ENCODE measurements at regions not wholly inside any gene's neighbourhood (a gene's known extent, or its start where the extent isn't known, plus 50 kb on each side); places are given as distances from the start of the nearest gene placed in this dataset.

DNA sequence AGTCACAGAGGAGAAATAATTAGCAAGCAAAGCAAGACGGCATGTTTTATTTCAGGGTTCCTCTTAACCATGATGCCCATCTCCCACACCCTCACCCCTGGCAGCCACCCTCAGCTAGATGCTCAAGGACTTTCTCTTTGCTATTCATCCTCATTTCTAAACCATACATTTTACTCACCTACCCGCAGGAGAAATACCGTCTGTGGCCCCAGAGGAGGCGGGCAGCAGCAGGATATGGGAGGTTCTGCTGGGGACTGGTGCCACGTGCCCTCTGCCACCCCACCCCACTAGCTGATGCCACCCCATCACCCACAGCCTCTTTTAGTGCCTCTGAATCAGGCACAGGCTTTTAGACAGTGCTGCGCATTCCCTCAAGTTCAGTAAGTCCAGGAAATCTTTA is 168.7 kb upstream of the ITGB1 start:
- TF ChIP-seq, protein P1, sequence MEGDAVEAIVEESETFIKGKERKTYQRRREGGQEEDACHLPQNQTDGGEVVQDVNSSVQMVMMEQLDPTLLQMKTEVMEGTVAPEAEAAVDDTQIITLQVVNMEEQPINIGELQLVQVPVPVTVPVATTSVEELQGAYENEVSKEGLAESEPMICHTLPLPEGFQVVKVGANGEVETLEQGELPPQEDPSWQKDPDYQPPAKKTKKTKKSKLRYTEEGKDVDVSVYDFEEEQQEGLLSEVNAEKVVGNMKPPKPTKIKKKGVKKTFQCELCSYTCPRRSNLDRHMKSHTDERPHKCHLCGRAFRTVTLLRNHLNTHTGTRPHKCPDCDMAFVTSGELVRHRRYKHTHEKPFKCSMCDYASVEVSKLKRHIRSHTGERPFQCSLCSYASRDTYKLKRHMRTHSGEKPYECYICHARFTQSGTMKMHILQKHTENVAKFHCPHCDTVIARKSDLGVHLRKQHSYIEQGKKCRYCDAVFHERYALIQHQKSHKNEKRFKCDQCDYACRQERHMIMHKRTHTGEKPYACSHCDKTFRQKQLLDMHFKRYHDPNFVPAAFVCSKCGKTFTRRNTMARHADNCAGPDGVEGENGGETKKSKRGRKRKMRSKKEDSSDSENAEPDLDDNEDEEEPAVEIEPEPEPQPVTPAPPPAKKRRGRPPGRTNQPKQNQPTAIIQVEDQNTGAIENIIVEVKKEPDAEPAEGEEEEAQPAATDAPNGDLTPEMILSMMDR (IDR thresholded peaks at IDR 0.05) = no peak

GRCh38 chr10:33125522-33126517 is 167.8 kb upstream of the ITGB1 start:
- TF ChIP-seq, protein P1 (IDR thresholded peaks at IDR 0.05) = no peak

GRCh38 chr10:33125111-33125510 is 167.1 kb upstream of the ITGB1 start:
- TF ChIP-seq, protein P1 (IDR thresholded peaks at IDR 0.05) = no peak

DNA sequence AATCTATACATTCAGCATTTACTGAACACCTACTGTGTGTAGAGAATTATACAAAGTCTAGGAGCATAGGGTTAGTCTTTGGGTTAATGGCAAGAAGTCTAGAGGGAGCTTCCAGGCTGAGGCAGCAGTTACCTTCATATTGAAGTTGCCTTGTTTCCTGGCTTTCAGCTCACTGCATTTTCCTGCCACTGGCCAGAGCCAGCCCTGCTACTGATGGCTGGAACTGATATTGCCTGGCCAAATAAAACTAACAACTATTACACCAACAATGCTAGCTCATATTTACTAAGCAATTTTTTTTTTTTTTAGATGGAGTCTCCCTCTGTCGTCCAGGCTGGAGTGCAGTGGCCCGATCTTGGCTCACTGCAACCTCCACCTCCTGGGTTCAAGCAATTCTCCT is 165.7 kb upstream of the ITGB1 start:
- TF ChIP-seq, protein P1 (IDR thresholded peaks at IDR 0.05) = peak; percentile 40; the same call in 1 of the 2 replicates

DNA sequence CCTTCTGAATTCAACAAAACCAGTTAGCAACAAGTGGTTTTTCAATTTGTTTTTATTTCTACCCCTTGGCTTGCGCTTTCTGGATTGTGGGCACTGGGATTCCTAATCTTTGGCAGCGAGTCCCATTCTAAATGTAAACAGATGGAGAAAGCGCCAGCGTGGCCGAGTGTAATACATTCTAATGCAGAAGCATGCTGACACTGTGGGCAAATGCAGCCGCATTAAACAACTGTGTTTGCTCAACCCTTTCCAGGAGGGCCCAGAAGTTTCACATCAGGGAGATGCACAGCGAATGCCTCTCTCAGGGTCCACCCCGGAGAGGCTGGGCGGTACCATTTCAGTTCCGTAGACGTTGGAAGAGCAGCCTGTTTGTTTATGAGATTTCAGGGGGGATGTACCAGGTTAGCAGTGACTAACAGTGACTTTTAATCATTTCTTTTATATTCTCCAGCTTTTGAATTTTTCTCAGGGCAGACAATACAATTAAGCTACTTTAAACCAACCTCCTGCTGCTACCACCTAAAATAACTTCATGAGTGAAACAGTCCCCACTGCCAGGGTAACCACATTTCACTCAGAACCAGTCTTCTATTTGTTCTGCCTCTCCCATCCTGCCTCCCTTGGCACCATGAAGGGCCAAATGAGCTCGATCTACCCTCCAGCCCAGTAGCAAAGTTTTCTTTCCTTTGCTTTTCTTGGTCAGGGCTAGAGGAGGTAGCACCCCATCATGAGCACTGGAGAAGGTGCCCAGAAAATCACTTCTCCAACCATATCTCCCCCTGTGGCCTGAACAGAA is 164.2 kb upstream of the ITGB1 start:
- TF ChIP-seq, protein P1 (IDR thresholded peaks at IDR 0.05) = no peak

GRCh38 chr10:33120700-33121099 is 162.7 kb upstream of the ITGB1 start:
- TF ChIP-seq, protein P1 (IDR thresholded peaks at IDR 0.05) = no peak

- TF ChIP-seq, protein P1 (IDR thresholded peaks at IDR 0.05) = no peak
These were observed 162.2 kb upstream of the ITGB1 start for GRCh38 chr10:33120275-33120674.

Data from LNCAP (cell line).